Stomach (tissue), 8 donors: ENCODE measurements at regions not wholly inside any gene's neighbourhood (a gene's known extent, or its start where the extent isn't known, plus 50 kb on each side); places are given as distances from the start of the nearest gene placed in this dataset.

Source experiments
- DNase-seq, 2 donors: peaks; one replicate each; pipeline versions ENCODE4 v3.0.0 to v3.0.0-alpha.2; 2013 to 2019
- H3K27ac ChIP-seq, 5 donors: fragments of 200-600 bp in 4 of 5; sonication (generic) in 4 of 5; one replicate each; pipeline ENCODE4 v1.5.1; 2013 to 2019; ENCODE audit warnings: mild to moderate bottlenecking in 1 of 5, moderate library complexity in 1 of 5
- H3K27me3 ChIP-seq, 3 donors: fragments of 200-600 bp; sonication (generic); one replicate each; pipeline ENCODE4 v1.5.1; 2017 to 2019; ENCODE audit warnings: mixed run types in 1 of 3
- H3K36me3 ChIP-seq, 4 donors: fragments of 200-600 bp; sonication (generic); 1 replicate in 3 of 4; 2 replicates in 1 of 4; pipeline ENCODE4 v1.5.1; 2016 to 2019
- H3K4me1 ChIP-seq, 4 donors: fragments of 200-600 bp; sonication (generic); one replicate each; pipeline ENCODE4 v1.5.1; 2016 to 2019
- H3K4me3 ChIP-seq, 4 donors: fragments of 200-600 bp; sonication (generic) in 3 of 4; one replicate each; pipeline ENCODE4 v1.5.1; 2016 to 2019; ENCODE audit warnings: mild to moderate bottlenecking in 1 of 4
- H3K9me3 ChIP-seq, 4 donors: fragments of 200-600 bp; sonication (generic); one replicate each; pipeline ENCODE4 v1.5.1; 2016 to 2019
- EP300 ChIP-seq: sonication (generic); formaldehyde crosslinking; IDR thresholded peaks from one replicate; pipeline ENCODE4 v1.6.1; 2017; ENCODE audit warnings: antibody characterized with exemption
- POLR2A ChIP-seq, 4 donors: fragments of 450-650 bp; IDR thresholded peaks; one replicate each; pipeline ENCODE4 v1.6.1; 2016; ENCODE audit warnings: antibody characterized with exemption in 4 of 4, control low read depth in 2 of 4, mild to moderate bottlenecking in 1 of 4, moderate library complexity in 1 of 4
- POLR2AphosphoS5 ChIP-seq, 3 donors: sonication (generic); formaldehyde crosslinking; IDR thresholded peaks; one replicate each; pipeline ENCODE4 v1.6.1; 2016; ENCODE audit warnings: antibody characterized with exemption in 3 of 3
- WGBS, 5 donors: extraction: QIAGEN DNeasy Blood & Tissue Kit in 3 of 5; methylation state at CpG; one replicate each; pipeline versions ENCODE4 v1.1.5 to v1.1.7; 2013 to 2018; 5-methylcytosine and 5-hydroxymethylcytosine counted together
- intact Hi-C: fragments of 100-400 bp; cut with DNase I; formaldehyde crosslinking; loops from one replicate; pipeline ENCODE4 v1.15.1; 2023; ENCODE audit warnings: low total_unique reads
- TF ChIP-seq, protein P1 (sequence below), 7 experiments: fragments of 450-650 bp in 4 of 7; fragments of 200-600 bp in 3 of 7; sonication (generic) in 3 of 7; IDR thresholded peaks; one replicate each; pipeline ENCODE4 v1.5.1; 2016 to 2019; ENCODE audit warnings: antibody characterized with exemption in 7 of 7, control low read depth in 2 of 7, mild to moderate bottlenecking in 1 of 7
- donor health status: healthy with polysubstance abuse.
- donor health status: Bipolar disorder and iron deficiency.
- donor health status: healthy.

GRCh38 chr11:116062129-116062489 is 557.9 kb upstream of the CADM1 start:
- Histone ChIP-seq H3K4me1 (peaks cover 0 to 10% (median 8%) of the 10 kb centered on the region in 4 donors), H3K9me3 (no peaks in the 10 kb centered on the region), H3K27ac (no peak overlapping the region), H3K4me3 (no peak overlapping the region), H3K36me3 (no peaks in the 10 kb centered on the region), H3K27me3 (peaks cover 0 to 29% (median 0%) of the 10 kb centered on the region in 3 donors)
- WGBS, 5 donors, result 60 to 73% (median 65%) methylated on average over 4 of the region's 4 CpGs
- TF ChIP-seq POLR2A (IDR thresholded peaks at IDR 0.05), result no peak
- no peak for TF ChIP-seq EP300
- intact Hi-C loops, result no loop called here
- no peak for DNase-seq

GRCh38 chr11:116061322-116061721 is 557.1 kb upstream of the CADM1 start:
- DNase-seq, result peak in 1 of 2 donors; percentile 36
- no peak overlapping the region for H3K4me3 ChIP-seq
- H3K4me1 ChIP-seq, result peaks cover 0 to 10% (median 8%) of the 10 kb centered on the region in 4 donors
- H3K27ac ChIP-seq, result no peak overlapping the region
- H3K27me3 ChIP-seq, result peaks cover 0 to 28% (median 0%) of the 10 kb centered on the region in 3 donors
- H3K9me3 ChIP-seq, result no peaks in the 10 kb centered on the region
- TF ChIP-seq POLR2AphosphoS5 (IDR thresholded peaks at IDR 0.05) (no peak), POLR2A (IDR thresholded peaks at IDR 0.05) (no peak), EP300 (no peak)
- TF ChIP-seq, protein P1, sequence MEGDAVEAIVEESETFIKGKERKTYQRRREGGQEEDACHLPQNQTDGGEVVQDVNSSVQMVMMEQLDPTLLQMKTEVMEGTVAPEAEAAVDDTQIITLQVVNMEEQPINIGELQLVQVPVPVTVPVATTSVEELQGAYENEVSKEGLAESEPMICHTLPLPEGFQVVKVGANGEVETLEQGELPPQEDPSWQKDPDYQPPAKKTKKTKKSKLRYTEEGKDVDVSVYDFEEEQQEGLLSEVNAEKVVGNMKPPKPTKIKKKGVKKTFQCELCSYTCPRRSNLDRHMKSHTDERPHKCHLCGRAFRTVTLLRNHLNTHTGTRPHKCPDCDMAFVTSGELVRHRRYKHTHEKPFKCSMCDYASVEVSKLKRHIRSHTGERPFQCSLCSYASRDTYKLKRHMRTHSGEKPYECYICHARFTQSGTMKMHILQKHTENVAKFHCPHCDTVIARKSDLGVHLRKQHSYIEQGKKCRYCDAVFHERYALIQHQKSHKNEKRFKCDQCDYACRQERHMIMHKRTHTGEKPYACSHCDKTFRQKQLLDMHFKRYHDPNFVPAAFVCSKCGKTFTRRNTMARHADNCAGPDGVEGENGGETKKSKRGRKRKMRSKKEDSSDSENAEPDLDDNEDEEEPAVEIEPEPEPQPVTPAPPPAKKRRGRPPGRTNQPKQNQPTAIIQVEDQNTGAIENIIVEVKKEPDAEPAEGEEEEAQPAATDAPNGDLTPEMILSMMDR (IDR thresholded peaks at IDR 0.05), result no peak
- H3K36me3 ChIP-seq, result no peaks in the 10 kb centered on the region
- 62 to 83% (median 69%) methylated on average over 4 of the region's 4 CpGs for WGBS, 5 donors
- intact Hi-C loops, result no loop called here

GRCh38 chr11:116059919-116060318 is 555.7 kb upstream of the CADM1 start:
- intact Hi-C loops, result no loop called here
- Histone ChIP-seq H3K36me3 (no peaks in the 10 kb centered on the region), H3K4me3 (no peak overlapping the region), H3K9me3 (no peaks in the 10 kb centered on the region), H3K4me1 (peaks cover 0 to 10% (median 8%) of the 10 kb centered on the region in 4 donors), H3K27ac (no peak overlapping the region), H3K27me3 (peaks cover 0 to 15% (median 0%) of the 10 kb centered on the region in 3 donors)
- TF ChIP-seq, protein P1 (IDR thresholded peaks at IDR 0.05), result no peak
- TF ChIP-seq POLR2A (IDR thresholded peaks at IDR 0.05) (no peak), POLR2AphosphoS5 (IDR thresholded peaks at IDR 0.05) (no peak), EP300 (no peak)
- DNase-seq, result no peak
- 71 to 85% (median 76%) methylated on average over 2 of the region's 2 CpGs for WGBS, 5 donors

DNA sequence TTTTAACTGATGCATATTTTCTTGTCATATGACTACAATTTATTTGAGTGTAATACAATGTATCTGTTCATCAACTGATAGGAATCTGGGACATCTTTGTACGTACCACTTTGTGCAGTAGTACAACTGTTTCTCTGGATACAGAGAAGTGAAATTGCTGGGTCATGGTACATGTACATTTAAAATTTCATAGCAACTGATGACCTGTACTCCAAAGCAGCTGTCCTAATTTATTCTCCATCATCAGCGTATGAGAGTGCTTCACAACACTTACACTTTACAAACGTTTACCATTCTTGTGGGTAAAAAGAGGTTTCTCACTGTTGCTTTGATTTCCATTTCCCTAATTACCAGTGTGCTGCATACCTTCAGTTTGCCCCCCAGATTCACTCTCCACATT is 552.8 kb upstream of the CADM1 start:
- no peak for TF ChIP-seq EP300
- TF ChIP-seq, protein P1 (IDR thresholded peaks at IDR 0.05), result no peak
- TF ChIP-seq POLR2AphosphoS5 (IDR thresholded peaks at IDR 0.05), result no peak
- no peak for TF ChIP-seq POLR2A (IDR thresholded peaks at IDR 0.05)
- no peak for DNase-seq
- WGBS, 5 donors, result 58 to 71% (median 63%) methylated on average over 3 of the region's 3 CpGs
- Histone ChIP-seq H3K36me3 (no peaks in the 10 kb centered on the region), H3K4me3 (no peak overlapping the region), H3K9me3 (no peaks in the 10 kb centered on the region), H3K27me3 (peaks cover 0 to 11% (median 4%) of the 10 kb centered on the region in 3 donors), H3K4me1 (no peaks in the 10 kb centered on the region), H3K27ac (no peak overlapping the region)
- intact Hi-C loops, result no loop called here

GRCh38 chr11:116055064-116055463 is 550.8 kb upstream of the CADM1 start:
- Histone ChIP-seq H3K4me3 (no peak overlapping the region), H3K36me3 (no peaks in the 10 kb centered on the region), H3K4me1 (no peaks in the 10 kb centered on the region), H3K9me3 (no peaks in the 10 kb centered on the region), H3K27ac (no peak overlapping the region), H3K27me3 (peaks cover 0 to 9% (median 4%) of the 10 kb centered on the region in 3 donors)
- intact Hi-C loops, result no loop called here
- TF ChIP-seq POLR2A (IDR thresholded peaks at IDR 0.05), result no peak
- no peak for TF ChIP-seq POLR2AphosphoS5 (IDR thresholded peaks at IDR 0.05)
- TF ChIP-seq, protein P1 (IDR thresholded peaks at IDR 0.05), result no peak
- no peak for TF ChIP-seq EP300
- DNase-seq, result no peak
- 73 to 84% (median 75%) methylated on average over 2 of the region's 2 CpGs for WGBS, 5 donors
